ENCODE measurements at regions not wholly inside any gene's neighbourhood (a gene's known extent, or its start where the extent isn't known, plus 50 kb on each side); places are given as distances from the start of the nearest gene placed in this dataset.

GRCh38 chr6:22925304-22925835 lies 356.0 kb downstream of the HDGFL1 start:
- H3K27me3 ChIP-seq: no peaks in the 10 kb centered on the region
- H3F3A ChIP-seq (ENCODE audit: low read depth): no peaks in the 10 kb centered on the region
- no peaks in the 10 kb centered on the region for H3K79me2 ChIP-seq (ENCODE audit: low read depth)
- H3K4me2 ChIP-seq: no peak overlapping the region
- H3K27ac Mint-ChIP-seq: no peak overlapping the region
- H3K9ac ChIP-seq: no peak overlapping the region
- H3K4me1 Mint-ChIP-seq: peaks cover 59% of the 10 kb centered on the region
- H2AFZ ChIP-seq (replicated peaks): no peak overlapping the region
- H4K20me1 ChIP-seq (ENCODE audit: low read depth): no peaks in the 10 kb centered on the region
- H3K36me3 ChIP-seq: no peaks in the 10 kb centered on the region
- no peaks in the 10 kb centered on the region for H3K9me3 Mint-ChIP-seq
- TF ChIP-seq EZH2phosphoT487 (IDR thresholded peaks at IDR 0.05) (no peak), EZH2 (IDR thresholded peaks at IDR 0.05) (no peak)
- TF ChIP-seq, protein P1, sequence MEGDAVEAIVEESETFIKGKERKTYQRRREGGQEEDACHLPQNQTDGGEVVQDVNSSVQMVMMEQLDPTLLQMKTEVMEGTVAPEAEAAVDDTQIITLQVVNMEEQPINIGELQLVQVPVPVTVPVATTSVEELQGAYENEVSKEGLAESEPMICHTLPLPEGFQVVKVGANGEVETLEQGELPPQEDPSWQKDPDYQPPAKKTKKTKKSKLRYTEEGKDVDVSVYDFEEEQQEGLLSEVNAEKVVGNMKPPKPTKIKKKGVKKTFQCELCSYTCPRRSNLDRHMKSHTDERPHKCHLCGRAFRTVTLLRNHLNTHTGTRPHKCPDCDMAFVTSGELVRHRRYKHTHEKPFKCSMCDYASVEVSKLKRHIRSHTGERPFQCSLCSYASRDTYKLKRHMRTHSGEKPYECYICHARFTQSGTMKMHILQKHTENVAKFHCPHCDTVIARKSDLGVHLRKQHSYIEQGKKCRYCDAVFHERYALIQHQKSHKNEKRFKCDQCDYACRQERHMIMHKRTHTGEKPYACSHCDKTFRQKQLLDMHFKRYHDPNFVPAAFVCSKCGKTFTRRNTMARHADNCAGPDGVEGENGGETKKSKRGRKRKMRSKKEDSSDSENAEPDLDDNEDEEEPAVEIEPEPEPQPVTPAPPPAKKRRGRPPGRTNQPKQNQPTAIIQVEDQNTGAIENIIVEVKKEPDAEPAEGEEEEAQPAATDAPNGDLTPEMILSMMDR (IDR thresholded peaks at IDR 0.05): no peak
- no peaks in the 10 kb centered on the region for H3K9me3 ChIP-seq (ENCODE audit: low read depth)
- DNase-seq (ENCODE audit: low spot score): no peak
- H3K27ac ChIP-seq: no peak overlapping the region
- H3K36me3 Mint-ChIP-seq: no peaks in the 10 kb centered on the region
- peaks cover 3% of the 10 kb centered on the region for H3K27me3 Mint-ChIP-seq (ENCODE audit: insufficient read depth, low read depth)
- no peak overlapping the region for H3K4me3 Mint-ChIP-seq
- H3K4me1 ChIP-seq: peaks cover 8% of the 10 kb centered on the region
- no peak overlapping the region for H3K4me3 ChIP-seq

GRCh38 chr6:22925920-22926789 lies 356.8 kb downstream of the HDGFL1 start:
- Histone ChIP-seq H3K4me1 (peaks cover 8% of the 10 kb centered on the region), H3K27me3 (no peaks in the 10 kb centered on the region), H3K79me2 (ENCODE audit: low read depth) (no peaks in the 10 kb centered on the region), H3K4me3 (no peak overlapping the region), H3K36me3 (no peaks in the 10 kb centered on the region), H2AFZ (replicated peaks) (no peak overlapping the region), H3K9me3 (ENCODE audit: low read depth) (no peaks in the 10 kb centered on the region), H3K27ac (no peak overlapping the region), H4K20me1 (ENCODE audit: low read depth) (no peaks in the 10 kb centered on the region), H3F3A (ENCODE audit: low read depth) (no peaks in the 10 kb centered on the region), H3K9ac (no peak overlapping the region), H3K4me2 (no peak overlapping the region)
- Mint-ChIP-seq H3K27me3 (ENCODE audit: insufficient read depth, low read depth) (peaks cover 3% of the 10 kb centered on the region), H3K9me3 (no peaks in the 10 kb centered on the region), H3K36me3 (no peaks in the 10 kb centered on the region), H3K27ac (no peak overlapping the region), H3K4me3 (no peak overlapping the region), H3K4me1 (peaks cover 53% of the 10 kb centered on the region)
- no peak for DNase-seq (ENCODE audit: low spot score)
- no peak for TF ChIP-seq EZH2phosphoT487 (IDR thresholded peaks at IDR 0.05)
- no peak for TF ChIP-seq EZH2 (IDR thresholded peaks at IDR 0.05)
- TF ChIP-seq, protein P1 (IDR thresholded peaks at IDR 0.05): no peak

GRCh38 chr6:22926790-22927354 lies 357.5 kb downstream of the HDGFL1 start:
- H3K9me3 Mint-ChIP-seq: no peaks in the 10 kb centered on the region

More at GRCh38 chr6:22926790-22927354, 357.5 kb downstream of the HDGFL1 start:
- Histone ChIP-seq H3F3A (ENCODE audit: low read depth) (no peaks in the 10 kb centered on the region), H3K27ac (no peak overlapping the region), H3K36me3 (no peaks in the 10 kb centered on the region), H3K4me3 (no peak overlapping the region), H4K20me1 (ENCODE audit: low read depth) (no peaks in the 10 kb centered on the region), H2AFZ (replicated peaks) (no peak overlapping the region), H3K27me3 (no peaks in the 10 kb centered on the region), H3K4me2 (no peak overlapping the region), H3K4me1 (peaks cover 8% of the 10 kb centered on the region), H3K79me2 (ENCODE audit: low read depth) (no peaks in the 10 kb centered on the region), H3K9me3 (ENCODE audit: low read depth) (no peaks in the 10 kb centered on the region), H3K9ac (no peak overlapping the region)
- Mint-ChIP-seq H3K27ac (no peak overlapping the region), H3K27me3 (ENCODE audit: insufficient read depth, low read depth) (peaks cover 3% of the 10 kb centered on the region), H3K36me3 (no peaks in the 10 kb centered on the region), H3K4me1 (peaks cover 49% of the 10 kb centered on the region), H3K4me3 (no peak overlapping the region)
- DNase-seq (ENCODE audit: low spot score): no peak
- no peak for TF ChIP-seq EZH2 (IDR thresholded peaks at IDR 0.05)
- no peak for TF ChIP-seq EZH2phosphoT487 (IDR thresholded peaks at IDR 0.05)
- TF ChIP-seq, protein P1 (IDR thresholded peaks at IDR 0.05): no peak

Measured in neural progenitor cell (in vitro differentiated cells).